IMR-90 (cell line): ENCODE measurements at regions not wholly inside any gene's neighbourhood (a gene's known extent, or its start where the extent isn't known, plus 50 kb on each side); places are given as distances from the start of the nearest gene placed in this dataset. TPM values are rescaled to one million over a fixed set of nuclear protein-coding genes. Genes with fewer than 3 reads are reported as not detected.

Source experiments
- ATAC-seq: fragments of 200-7000 bp; cut with Tn5 transposase; 2 replicates; pipeline ENCODE4 v1.9.1; 2020; ENCODE audit warnings: low read depth, mild to moderate bottlenecking, moderate library complexity
- BruUV-seq: library from RNA; stranded (reverse); fragments of 400-500 nt; replicated peaks from 2 replicates; lab custom pipeline; 2021; lab: Mats Ljungman, UMichigan
- CTCF ChIA-PET: fragments of 300-600 bp; formaldehyde crosslinking; extraction: SDS; loops from one replicate; lab custom pipeline; 2021; ENCODE audit warnings: antibody characterized with exemption; lab: Yijun Ruan, JAX
- POLR2A ChIA-PET: fragments of 300-600 bp; sonication (Branson Sonifier 250); formaldehyde crosslinking; loops from one replicate; lab custom pipeline; 2022; ENCODE audit warnings: antibody characterized with exemption; ENCODE audit not compliant: unreplicated experiment; lab: Charles Lee
- DNase-seq: peaks from one replicate; pipeline ENCODE4 v3.0.0; 2013
- H2AFZ ChIP-seq: replicated peaks from 2 replicates; pipeline ENCODE3; 2013; ENCODE audit warnings: low read length, mild to moderate bottlenecking; ENCODE audit not compliant: poor library complexity
- H2AK5ac ChIP-seq: 2 replicates; pipeline ENCODE4 v1.6.1; 2013; ENCODE audit warnings: low read depth, low read length, inconsistent platforms
- H2AK9ac ChIP-seq: replicated peaks from 2 replicates; pipeline ENCODE3; 2013; ENCODE audit warnings: mild to moderate bottlenecking, low read depth, low read length, moderate library complexity; ENCODE audit not compliant: poor library complexity
- H2BK120ac ChIP-seq: 2 replicates; pipeline ENCODE4 v1.6.1; 2013; ENCODE audit warnings: low read depth, low read length, inconsistent platforms
- H2BK15ac ChIP-seq: 3 replicates; pipeline ENCODE4 v1.6.1; 2013; ENCODE audit warnings: low read depth, low read length, inconsistent platforms
- H2BK20ac ChIP-seq: 2 replicates; pipeline ENCODE4 v1.6.1; 2013; ENCODE audit warnings: low read depth, mild to moderate bottlenecking, inconsistent platforms, low read length, moderate library complexity
- H2BK5ac ChIP-seq: 2 replicates; pipeline ENCODE4 v1.6.1; 2013; ENCODE audit warnings: mild to moderate bottlenecking, low read depth, low read length, inconsistent platforms; ENCODE audit not compliant: poor library complexity, severe bottlenecking
- H3K14ac ChIP-seq: replicated peaks from 2 replicates; pipeline ENCODE4 v1.6.1; 2013; ENCODE audit warnings: low read depth, low read length, inconsistent platforms
- H3K18ac ChIP-seq: 2 replicates; pipeline ENCODE4 v1.6.1; 2013; ENCODE audit warnings: low read depth, low read length, control low read depth
- H3K23ac ChIP-seq: 2 replicates; pipeline ENCODE4 v1.6.1; 2013; ENCODE audit warnings: low read depth, low read length, inconsistent platforms
- H3K27ac ChIP-seq: 2 replicates; pipeline ENCODE4 v1.5.1; 2013; ENCODE audit warnings: mild to moderate bottlenecking, control low read depth, low read length; ENCODE audit not compliant: insufficient read depth
- H3K27me3 ChIP-seq: 2 replicates; pipeline ENCODE4 v1.6.1; 2013; ENCODE audit warnings: low read length; ENCODE audit not compliant: control insufficient read depth, insufficient read depth
- H3K36me3 ChIP-seq: 2 replicates; pipeline ENCODE4 v1.6.1; 2013; ENCODE audit warnings: low read length, mixed read lengths; ENCODE audit not compliant: control insufficient read depth, insufficient read depth
- H3K4ac ChIP-seq: 2 replicates; pipeline ENCODE4 v1.6.1; 2013; ENCODE audit warnings: low read depth, low read length, inconsistent platforms
- H3K4me1 ChIP-seq: 2 replicates; pipeline ENCODE4 v1.6.1; 2013; ENCODE audit warnings: low read length, mixed read lengths; ENCODE audit not compliant: control insufficient read depth, insufficient read depth
- H3K4me2 ChIP-seq: 2 replicates; pipeline ENCODE4 v1.6.1; 2013; ENCODE audit warnings: low read depth, mild to moderate bottlenecking, control low read depth, low read length, moderate library complexity
- H3K4me3 ChIP-seq: 2 replicates; pipeline ENCODE4 v1.5.1; 2013; ENCODE audit warnings: low read depth, mild to moderate bottlenecking, control low read depth, low read length, moderate library complexity; ENCODE audit not compliant: insufficient read depth
- H3K56ac ChIP-seq: 2 replicates; pipeline ENCODE4 v1.6.1; 2013; ENCODE audit warnings: low read length, inconsistent platforms; ENCODE audit not compliant: insufficient read depth; ENCODE audit errors: extremely low read depth
- H3K79me1 ChIP-seq, 2 experiments: 2 replicates each; pipeline ENCODE4 v1.6.1; 2013; ENCODE audit warnings: low read length in 2 of 2, inconsistent platforms in 1 of 2, low read depth in 1 of 2
- H3K9ac ChIP-seq: 2 replicates; pipeline ENCODE4 v1.6.1; 2013; ENCODE audit warnings: low read depth, low read length, control low read depth
- H3K9me1 ChIP-seq: 2 replicates; pipeline ENCODE4 v1.6.1; 2013; ENCODE audit warnings: low read length, inconsistent platforms; ENCODE audit not compliant: insufficient read depth
- H3K9me3 ChIP-seq: 2 replicates; pipeline ENCODE4 v1.6.1; 2013; ENCODE audit warnings: low read length; ENCODE audit not compliant: control insufficient read depth, insufficient read depth
- H4K20me1 ChIP-seq: 2 replicates; pipeline ENCODE4 v1.6.1; 2013; ENCODE audit warnings: low read length, inconsistent platforms; ENCODE audit not compliant: insufficient read depth
- H4K5ac ChIP-seq: 2 replicates; pipeline ENCODE4 v1.6.1; 2013; ENCODE audit warnings: mild to moderate bottlenecking, low read depth, low read length, control low read depth
- H4K8ac ChIP-seq, 2 experiments: 2 replicates each; pipeline ENCODE4 v1.6.1; 2013; ENCODE audit warnings: low read depth in 2 of 2, low read length in 2 of 2, control low read depth in 1 of 2, inconsistent platforms in 1 of 2
- H4K91ac ChIP-seq: 2 replicates; pipeline ENCODE4 v1.6.1; 2013; ENCODE audit warnings: low read depth, low read length, inconsistent platforms; ENCODE audit not compliant: insufficient read depth
- MXI1 ChIP-seq: IDR thresholded peaks from 2 replicates; pipeline ENCODE4 v1.6.1; 2012; ENCODE audit warnings: low read depth, mild to moderate bottlenecking, low read length, moderate library complexity, borderline replicate concordance
- POLR2A ChIP-seq: IDR thresholded peaks from 2 replicates; pipeline ENCODE4 v1.6.1; 2012; ENCODE audit warnings: mild to moderate bottlenecking, low read depth, low read length
- RCOR1 ChIP-seq: IDR thresholded peaks from 2 replicates; pipeline ENCODE4 v1.6.1; 2012; ENCODE audit warnings: mild to moderate bottlenecking, low read length, improper control_type of control experiment; ENCODE audit not compliant: insufficient replicate concordance
- WGBS, 2 experiments: methylation state at CpG; one replicate each; pipeline versions ENCODE4 v1.1.5 to v1.1.7; 2013; ENCODE audit warnings: missing lambda C conversion rate in 2 of 2; ENCODE audit not compliant: insufficient read length in 1 of 2; ENCODE audit errors: extremely low coverage in 2 of 2; 5-methylcytosine and 5-hydroxymethylcytosine counted together
- dilution Hi-C: fragments of 300-500 bp; cut with HindIII; formaldehyde crosslinking; loops from one replicate; pipeline ENCODE4 v1.14.3; 2018; ENCODE audit warnings: low sequenced_read_pairs; ENCODE audit not compliant: unreplicated experiment
- in situ Hi-C: fragments of 300-500 bp; cut with MboI; formaldehyde crosslinking; loops from 3 replicates; pipeline ENCODE4 v1.14.3; 2019; ENCODE audit warnings: low sequenced_read_pairs, inconsistent platforms, mixed read lengths
- intact Hi-C: fragments of 100-400 bp; cut with micrococcal nuclease; formaldehyde crosslinking; loops from 2 replicates; pipeline ENCODE4 v1.10.0; 2022
- microRNA-seq, 2 experiments: library from miRNA; stranded (forward) in 1 of 2; unstranded in 1 of 2; fragments of 10-50 nt in 1 of 2; fragments of <30 nt in 1 of 2; gene quantifications in 1 of 2; microRNA quantifications in 1 of 2; one replicate each; pipeline versions ENCODE3 to v1.1.0; 2013 to 2020; ENCODE audit not compliant: insufficient read depth in 1 of 2, insufficient read length in 1 of 2, unreplicated experiment in 1 of 2
- small RNA-seq, 5 experiments: library from RNA; depleted of rRNA; stranded (forward); fragments of <200 nt; gene quantifications; one replicate each; pipeline ENCODE3, GENCODE V24; 2012
- TF ChIP-seq, protein P1 (sequence below): fragments of 150-350 bp; IDR thresholded peaks from 2 replicates; pipeline ENCODE4 v1.6.1; 2016; ENCODE audit warnings: low read depth, mild to moderate bottlenecking, low read length, moderate library complexity, borderline replicate concordance

DNA sequence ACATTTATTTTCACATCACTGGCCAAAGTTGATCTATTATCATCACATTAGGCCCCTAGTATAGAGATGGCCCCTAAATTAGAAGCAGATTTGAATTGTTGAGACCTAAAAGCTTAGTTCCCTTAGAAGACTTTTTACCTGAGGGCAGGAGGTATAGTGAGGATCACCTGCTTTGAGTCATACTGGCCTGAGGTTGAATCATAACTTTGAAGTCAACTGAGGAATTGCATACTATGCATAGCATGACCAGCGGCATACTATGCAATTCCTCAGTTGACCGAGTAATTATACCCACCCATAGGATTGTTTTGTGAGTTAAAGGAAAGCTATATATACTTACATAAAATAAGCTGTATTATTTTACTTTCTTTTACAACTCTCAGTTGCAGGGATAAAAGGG is 50.3 kb upstream of the DPH5 start:
- Histone ChIP-seq H2BK5ac (no peak overlapping the region), H3K23ac (no peak overlapping the region), H2BK120ac (no peak overlapping the region), H3K4ac (no peak overlapping the region), H3K9ac (no peak overlapping the region), H3K4me1 (no peaks in the 10 kb centered on the region; the same call in 1 of the 2 replicates), H2BK20ac (no peak overlapping the region), H3K36me3 (peaks cover 3% of the 10 kb centered on the region; the same call in 1 of the 2 replicates), H3K9me1 (no peaks in the 10 kb centered on the region; the same call in 1 of the 2 replicates), H2AFZ (no peak overlapping the region), H3K14ac (no peak overlapping the region), H3K27ac (no peak overlapping the region), H3K4me2 (no peak overlapping the region), H3K27me3 (no peaks in the 10 kb centered on the region), H4K91ac (no peak overlapping the region), H2AK9ac (no peak overlapping the region), H2AK5ac (no peak overlapping the region), H4K20me1 (no peaks in the 10 kb centered on the region), H3K4me3 (no peak overlapping the region), H3K56ac (no peak overlapping the region), H3K9me3 (no peaks in the 10 kb centered on the region), H2BK15ac (no peak overlapping the region), H4K8ac (no peak overlapping the region), H3K79me1 (no peaks in the 10 kb centered on the region; a peak in 1 of 4 replicates), H3K18ac (no peak overlapping the region), H4K5ac (no peak overlapping the region)
- ChIA-PET POLR2A (no interaction called here), CTCF (interaction anchor here (0.6 kb wide), 1 partner anchor 51 kb away, joined by 3 read pairs; no protein-coding TSS in a partner anchor)
- in situ Hi-C loops (no loop called here), dilution Hi-C loops (no loop called here), intact Hi-C loops (no loop called here)
- BruUV-seq = no TSS peak
- DNase-seq = no peak
- ATAC-seq = no peak
- no CpG with 5 or more reads among the region's 2 CpGs for WGBS, 2 experiments
- TF ChIP-seq, protein P1, sequence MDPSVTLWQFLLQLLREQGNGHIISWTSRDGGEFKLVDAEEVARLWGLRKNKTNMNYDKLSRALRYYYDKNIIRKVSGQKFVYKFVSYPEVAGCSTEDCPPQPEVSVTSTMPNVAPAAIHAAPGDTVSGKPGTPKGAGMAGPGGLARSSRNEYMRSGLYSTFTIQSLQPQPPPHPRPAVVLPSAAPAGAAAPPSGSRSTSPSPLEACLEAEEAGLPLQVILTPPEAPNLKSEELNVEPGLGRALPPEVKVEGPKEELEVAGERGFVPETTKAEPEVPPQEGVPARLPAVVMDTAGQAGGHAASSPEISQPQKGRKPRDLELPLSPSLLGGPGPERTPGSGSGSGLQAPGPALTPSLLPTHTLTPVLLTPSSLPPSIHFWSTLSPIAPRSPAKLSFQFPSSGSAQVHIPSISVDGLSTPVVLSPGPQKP = no peak
- TF ChIP-seq MXI1 (no peak), POLR2A (no peak), RCOR1 (no peak)

Small RNAs in the stretch of these regions (microRNA-seq; reads per million reads assigned to microRNA genes)
- gene RF00424 (ENCODE audit: insufficient read depth, insufficient read length) = not detected

Small RNAs in the stretch of these regions (small RNA-seq; reads per million reads assigned to genes)
- gene RF00424 = 0 reads per million in 5 experiments
